H1 (cell line): ENCODE measurements at regions not wholly inside any gene's neighbourhood (a gene's known extent, or its start where the extent isn't known, plus 50 kb on each side); places are given as distances from the start of the nearest gene placed in this dataset.

Experiments
- BACH1 ChIP-seq: IDR thresholded peaks from 2 replicates; pipeline ENCODE4 v1.6.1; 2012; ENCODE audit warnings: low read length, improper control_type of control experiment
- BRCA1 ChIP-seq: IDR thresholded peaks from 2 replicates; pipeline ENCODE4 v1.6.1; 2012; ENCODE audit warnings: low read depth, low read length, improper control_type of control experiment
- FOSL1 ChIP-seq: IDR thresholded peaks from 2 replicates; pipeline ENCODE4 v1.6.1; 2011; ENCODE audit warnings: mild to moderate bottlenecking, low read depth, low read length, moderate library complexity; ENCODE audit not compliant: insufficient read depth
- GABPA ChIP-seq: IDR thresholded peaks from 2 replicates; pipeline ENCODE4 v1.6.1; 2011; ENCODE audit warnings: mild to moderate bottlenecking, low read length, moderate library complexity, borderline replicate concordance; ENCODE audit not compliant: insufficient read depth
- HDAC2 ChIP-seq, 2 experiments: fragments of 300-600 bp in 1 of 2; sonication (generic) in 1 of 2; IDR thresholded peaks; 2 replicates each; pipeline ENCODE4 v1.6.1; 2011 to 2012; ENCODE audit warnings: low read depth in 2 of 2, low read length in 2 of 2, mild to moderate bottlenecking in 2 of 2, moderate library complexity in 2 of 2, borderline replicate concordance in 1 of 2, inconsistent platforms in 1 of 2
- KDM1A ChIP-seq: fragments of 200-600, 300-600 bp; sonication (generic); IDR thresholded peaks from 2 replicates; pipeline ENCODE4 v1.7.1; 2016; ENCODE audit warnings: mild to moderate bottlenecking, low read length, borderline replicate concordance
- MAFK ChIP-seq: IDR thresholded peaks from 2 replicates; pipeline ENCODE4 v1.6.1; 2012; ENCODE audit warnings: low read depth, mild to moderate bottlenecking, improper control_type of control experiment, low read length
- POLR2AphosphoS5 ChIP-seq: IDR thresholded peaks from 2 replicates; pipeline ENCODE4 v1.6.1; 2011; ENCODE audit warnings: low read depth, low read length
- SAP30 ChIP-seq: fragments of 300-600 bp; sonication (generic); IDR thresholded peaks from 2 replicates; pipeline ENCODE4 v1.7.1; 2012; ENCODE audit warnings: low read length, moderate library complexity, mild to moderate bottlenecking, inconsistent platforms; ENCODE audit not compliant: insufficient read depth, insufficient replicate concordance
- TBP ChIP-seq: IDR thresholded peaks from 2 replicates; pipeline ENCODE4 v1.6.1; 2011; ENCODE audit warnings: low read depth, low read length, improper control_type of control experiment
- TCF12 ChIP-seq: IDR thresholded peaks from 2 replicates; pipeline ENCODE4 v1.6.1; 2011; ENCODE audit warnings: low read depth, mild to moderate bottlenecking, low read length
- TF ChIP-seq, protein P1 (sequence below): fragments of 300-600 bp; sonication (generic); IDR thresholded peaks from 2 replicates; pipeline ENCODE4 v1.7.1; 2012; ENCODE audit warnings: low read length, moderate library complexity, mild to moderate bottlenecking, inconsistent platforms; ENCODE audit not compliant: insufficient replicate concordance

DNA sequence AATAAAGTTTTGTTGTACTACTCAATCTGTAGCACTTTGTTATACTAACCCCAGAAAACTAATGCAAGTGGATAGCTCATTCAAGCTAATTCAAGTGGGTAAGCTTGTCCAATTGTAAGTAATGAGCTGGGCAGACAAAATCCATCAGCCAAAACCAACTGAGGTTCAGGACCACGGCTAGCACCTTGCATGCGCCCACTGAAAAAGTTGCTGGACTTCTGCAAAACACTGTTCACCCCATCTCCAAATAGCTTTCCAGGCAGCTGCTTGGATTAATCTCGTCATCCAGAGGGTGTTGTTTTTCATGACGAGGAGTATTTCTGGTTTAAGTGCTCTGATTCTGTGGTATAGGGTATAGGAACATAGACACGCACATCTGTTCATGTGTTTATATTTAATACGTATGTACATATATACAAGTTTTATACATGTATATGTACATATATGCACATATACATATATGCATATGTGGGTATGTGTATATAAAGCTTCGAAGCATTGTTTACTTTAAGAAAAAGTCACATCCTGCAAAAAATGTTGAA, 307.5 kb downstream of the GALR1 start (continued):
- TF ChIP-seq, protein P1, sequence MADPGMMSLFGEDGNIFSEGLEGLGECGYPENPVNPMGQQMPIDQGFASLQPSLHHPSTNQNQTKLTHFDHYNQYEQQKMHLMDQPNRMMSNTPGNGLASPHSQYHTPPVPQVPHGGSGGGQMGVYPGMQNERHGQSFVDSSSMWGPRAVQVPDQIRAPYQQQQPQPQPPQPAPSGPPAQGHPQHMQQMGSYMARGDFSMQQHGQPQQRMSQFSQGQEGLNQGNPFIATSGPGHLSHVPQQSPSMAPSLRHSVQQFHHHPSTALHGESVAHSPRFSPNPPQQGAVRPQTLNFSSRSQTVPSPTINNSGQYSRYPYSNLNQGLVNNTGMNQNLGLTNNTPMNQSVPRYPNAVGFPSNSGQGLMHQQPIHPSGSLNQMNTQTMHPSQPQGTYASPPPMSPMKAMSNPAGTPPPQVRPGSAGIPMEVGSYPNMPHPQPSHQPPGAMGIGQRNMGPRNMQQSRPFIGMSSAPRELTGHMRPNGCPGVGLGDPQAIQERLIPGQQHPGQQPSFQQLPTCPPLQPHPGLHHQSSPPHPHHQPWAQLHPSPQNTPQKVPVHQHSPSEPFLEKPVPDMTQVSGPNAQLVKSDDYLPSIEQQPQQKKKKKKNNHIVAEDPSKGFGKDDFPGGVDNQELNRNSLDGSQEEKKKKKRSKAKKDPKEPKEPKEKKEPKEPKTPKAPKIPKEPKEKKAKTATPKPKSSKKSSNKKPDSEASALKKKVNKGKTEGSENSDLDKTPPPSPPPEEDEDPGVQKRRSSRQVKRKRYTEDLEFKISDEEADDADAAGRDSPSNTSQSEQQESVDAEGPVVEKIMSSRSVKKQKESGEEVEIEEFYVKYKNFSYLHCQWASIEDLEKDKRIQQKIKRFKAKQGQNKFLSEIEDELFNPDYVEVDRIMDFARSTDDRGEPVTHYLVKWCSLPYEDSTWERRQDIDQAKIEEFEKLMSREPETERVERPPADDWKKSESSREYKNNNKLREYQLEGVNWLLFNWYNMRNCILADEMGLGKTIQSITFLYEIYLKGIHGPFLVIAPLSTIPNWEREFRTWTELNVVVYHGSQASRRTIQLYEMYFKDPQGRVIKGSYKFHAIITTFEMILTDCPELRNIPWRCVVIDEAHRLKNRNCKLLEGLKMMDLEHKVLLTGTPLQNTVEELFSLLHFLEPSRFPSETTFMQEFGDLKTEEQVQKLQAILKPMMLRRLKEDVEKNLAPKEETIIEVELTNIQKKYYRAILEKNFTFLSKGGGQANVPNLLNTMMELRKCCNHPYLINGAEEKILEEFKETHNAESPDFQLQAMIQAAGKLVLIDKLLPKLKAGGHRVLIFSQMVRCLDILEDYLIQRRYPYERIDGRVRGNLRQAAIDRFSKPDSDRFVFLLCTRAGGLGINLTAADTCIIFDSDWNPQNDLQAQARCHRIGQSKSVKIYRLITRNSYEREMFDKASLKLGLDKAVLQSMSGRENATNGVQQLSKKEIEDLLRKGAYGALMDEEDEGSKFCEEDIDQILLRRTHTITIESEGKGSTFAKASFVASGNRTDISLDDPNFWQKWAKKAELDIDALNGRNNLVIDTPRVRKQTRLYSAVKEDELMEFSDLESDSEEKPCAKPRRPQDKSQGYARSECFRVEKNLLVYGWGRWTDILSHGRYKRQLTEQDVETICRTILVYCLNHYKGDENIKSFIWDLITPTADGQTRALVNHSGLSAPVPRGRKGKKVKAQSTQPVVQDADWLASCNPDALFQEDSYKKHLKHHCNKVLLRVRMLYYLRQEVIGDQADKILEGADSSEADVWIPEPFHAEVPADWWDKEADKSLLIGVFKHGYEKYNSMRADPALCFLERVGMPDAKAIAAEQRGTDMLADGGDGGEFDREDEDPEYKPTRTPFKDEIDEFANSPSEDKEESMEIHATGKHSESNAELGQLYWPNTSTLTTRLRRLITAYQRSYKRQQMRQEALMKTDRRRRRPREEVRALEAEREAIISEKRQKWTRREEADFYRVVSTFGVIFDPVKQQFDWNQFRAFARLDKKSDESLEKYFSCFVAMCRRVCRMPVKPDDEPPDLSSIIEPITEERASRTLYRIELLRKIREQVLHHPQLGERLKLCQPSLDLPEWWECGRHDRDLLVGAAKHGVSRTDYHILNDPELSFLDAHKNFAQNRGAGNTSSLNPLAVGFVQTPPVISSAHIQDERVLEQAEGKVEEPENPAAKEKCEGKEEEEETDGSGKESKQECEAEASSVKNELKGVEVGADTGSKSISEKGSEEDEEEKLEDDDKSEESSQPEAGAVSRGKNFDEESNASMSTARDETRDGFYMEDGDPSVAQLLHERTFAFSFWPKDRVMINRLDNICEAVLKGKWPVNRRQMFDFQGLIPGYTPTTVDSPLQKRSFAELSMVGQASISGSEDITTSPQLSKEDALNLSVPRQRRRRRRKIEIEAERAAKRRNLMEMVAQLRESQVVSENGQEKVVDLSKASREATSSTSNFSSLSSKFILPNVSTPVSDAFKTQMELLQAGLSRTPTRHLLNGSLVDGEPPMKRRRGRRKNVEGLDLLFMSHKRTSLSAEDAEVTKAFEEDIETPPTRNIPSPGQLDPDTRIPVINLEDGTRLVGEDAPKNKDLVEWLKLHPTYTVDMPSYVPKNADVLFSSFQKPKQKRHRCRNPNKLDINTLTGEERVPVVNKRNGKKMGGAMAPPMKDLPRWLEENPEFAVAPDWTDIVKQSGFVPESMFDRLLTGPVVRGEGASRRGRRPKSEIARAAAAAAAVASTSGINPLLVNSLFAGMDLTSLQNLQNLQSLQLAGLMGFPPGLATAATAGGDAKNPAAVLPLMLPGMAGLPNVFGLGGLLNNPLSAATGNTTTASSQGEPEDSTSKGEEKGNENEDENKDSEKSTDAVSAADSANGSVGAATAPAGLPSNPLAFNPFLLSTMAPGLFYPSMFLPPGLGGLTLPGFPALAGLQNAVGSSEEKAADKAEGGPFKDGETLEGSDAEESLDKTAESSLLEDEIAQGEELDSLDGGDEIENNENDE = no peak
- TF ChIP-seq MAFK (no peak), BRCA1 (no peak), TCF12 (no peak), SAP30 (no peak), HDAC2 (IDR thresholded peaks at IDR 0.05; ENCODE audit: borderline replicate concordance in 1 of 2, low read depth in 2 of 2, low read length in 2 of 2) (no peak), KDM1A (no peak), POLR2AphosphoS5 (no peak), GABPA (no peak), TBP (no peak), FOSL1 (no peak), BACH1 (no peak)
